ENCODE measurements at regions not wholly inside any gene's neighbourhood (a gene's known extent, or its start where the extent isn't known, plus 50 kb on each side); places are given as distances from the start of the nearest gene placed in this dataset.

GRCh38 chr1:34418166-34418565, 241.5 kb downstream of the C1orf94 start:
- TF ChIP-seq CTCF (IDR thresholded peaks at IDR 0.05; ENCODE audit: insufficient read depth, low read length, poor library complexity, severe bottlenecking), result no peak
- TF ChIP-seq EZH2phosphoT487 (conservative IDR thresholded peaks at IDR 0.05; ENCODE audit: low read length), result no peak

All from SU-DHL-6 (cell line).